Fibroblast of pulmonary artery (primary cell): ENCODE measurements at regions not wholly inside any gene's neighbourhood (a gene's known extent, or its start where the extent isn't known, plus 50 kb on each side); places are given as distances from the start of the nearest gene placed in this dataset.

Source experiments
- DNase-seq: peaks from one replicate; pipeline ENCODE4 v3.0.0-alpha.2; 2010; ENCODE audit warnings: low read depth
- H3K4me3 ChIP-seq: replicated peaks from 2 replicates; pipeline ENCODE4 v1.5.1; 2011; ENCODE audit warnings: low read depth, mild to moderate bottlenecking, control low read depth, low read length, moderate library complexity
- TF ChIP-seq, protein P1 (sequence below): IDR thresholded peaks from 2 replicates; pipeline ENCODE4 v1.5.1; 2011; ENCODE audit warnings: mild to moderate bottlenecking, control low read depth, low read length, inconsistent platforms; ENCODE audit errors: missing control alignments

DNA sequence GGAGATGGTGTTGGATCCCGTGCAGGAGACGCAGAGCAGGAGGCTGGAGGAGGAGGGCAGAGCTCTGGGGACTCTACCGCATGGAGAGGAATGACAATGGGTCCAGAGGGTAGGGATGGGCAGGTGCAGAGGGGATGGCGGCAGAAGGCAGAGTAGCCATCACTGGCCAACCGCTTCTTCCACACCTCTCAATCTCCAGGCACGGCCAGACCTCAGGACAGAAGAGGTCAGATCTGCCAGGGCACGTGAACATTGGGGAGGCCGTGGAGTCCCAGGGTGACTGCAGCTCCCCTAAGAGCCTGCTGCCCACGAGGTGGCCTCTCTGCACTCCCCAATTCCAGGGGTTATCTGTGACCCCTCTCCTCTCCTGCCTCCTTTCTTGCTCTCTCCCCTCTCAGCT lies 162.7 kb upstream of the HDAC4 start:
- H3K4me3 ChIP-seq, result no peak overlapping the region
- TF ChIP-seq, protein P1, sequence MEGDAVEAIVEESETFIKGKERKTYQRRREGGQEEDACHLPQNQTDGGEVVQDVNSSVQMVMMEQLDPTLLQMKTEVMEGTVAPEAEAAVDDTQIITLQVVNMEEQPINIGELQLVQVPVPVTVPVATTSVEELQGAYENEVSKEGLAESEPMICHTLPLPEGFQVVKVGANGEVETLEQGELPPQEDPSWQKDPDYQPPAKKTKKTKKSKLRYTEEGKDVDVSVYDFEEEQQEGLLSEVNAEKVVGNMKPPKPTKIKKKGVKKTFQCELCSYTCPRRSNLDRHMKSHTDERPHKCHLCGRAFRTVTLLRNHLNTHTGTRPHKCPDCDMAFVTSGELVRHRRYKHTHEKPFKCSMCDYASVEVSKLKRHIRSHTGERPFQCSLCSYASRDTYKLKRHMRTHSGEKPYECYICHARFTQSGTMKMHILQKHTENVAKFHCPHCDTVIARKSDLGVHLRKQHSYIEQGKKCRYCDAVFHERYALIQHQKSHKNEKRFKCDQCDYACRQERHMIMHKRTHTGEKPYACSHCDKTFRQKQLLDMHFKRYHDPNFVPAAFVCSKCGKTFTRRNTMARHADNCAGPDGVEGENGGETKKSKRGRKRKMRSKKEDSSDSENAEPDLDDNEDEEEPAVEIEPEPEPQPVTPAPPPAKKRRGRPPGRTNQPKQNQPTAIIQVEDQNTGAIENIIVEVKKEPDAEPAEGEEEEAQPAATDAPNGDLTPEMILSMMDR, result no peak
- no peak for DNase-seq

DNA sequence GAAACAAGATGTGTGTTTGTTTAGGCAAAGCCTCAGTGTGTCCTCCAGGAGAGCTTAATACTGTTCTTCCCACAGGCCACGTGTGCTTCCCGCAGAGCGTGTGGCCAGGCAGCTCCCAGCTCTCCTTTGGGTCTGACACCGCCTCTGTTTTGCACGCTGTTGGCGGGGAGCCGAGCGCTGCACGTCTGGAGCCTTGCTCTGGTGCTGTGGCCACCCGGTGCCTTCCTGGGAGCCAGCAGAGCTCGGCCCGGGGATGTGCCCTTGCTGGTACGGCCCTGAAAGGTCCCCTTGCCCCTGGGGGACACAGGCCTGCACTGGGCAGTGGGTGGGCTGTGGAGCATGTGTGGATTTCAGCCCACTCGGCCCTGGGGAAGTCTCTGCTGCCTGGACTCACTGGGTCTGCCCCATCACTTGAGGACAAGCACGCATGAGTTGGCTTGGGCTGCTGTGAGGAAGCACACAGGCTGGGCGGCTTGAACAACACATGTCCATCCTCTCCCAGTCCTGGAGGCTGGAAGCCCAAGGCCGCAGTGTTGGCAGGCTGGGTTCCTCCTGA lies 160.7 kb upstream of the HDAC4 start:
- TF ChIP-seq, protein P1, result no peak
- H3K4me3 ChIP-seq, result no peak overlapping the region
- no peak for DNase-seq

DNA sequence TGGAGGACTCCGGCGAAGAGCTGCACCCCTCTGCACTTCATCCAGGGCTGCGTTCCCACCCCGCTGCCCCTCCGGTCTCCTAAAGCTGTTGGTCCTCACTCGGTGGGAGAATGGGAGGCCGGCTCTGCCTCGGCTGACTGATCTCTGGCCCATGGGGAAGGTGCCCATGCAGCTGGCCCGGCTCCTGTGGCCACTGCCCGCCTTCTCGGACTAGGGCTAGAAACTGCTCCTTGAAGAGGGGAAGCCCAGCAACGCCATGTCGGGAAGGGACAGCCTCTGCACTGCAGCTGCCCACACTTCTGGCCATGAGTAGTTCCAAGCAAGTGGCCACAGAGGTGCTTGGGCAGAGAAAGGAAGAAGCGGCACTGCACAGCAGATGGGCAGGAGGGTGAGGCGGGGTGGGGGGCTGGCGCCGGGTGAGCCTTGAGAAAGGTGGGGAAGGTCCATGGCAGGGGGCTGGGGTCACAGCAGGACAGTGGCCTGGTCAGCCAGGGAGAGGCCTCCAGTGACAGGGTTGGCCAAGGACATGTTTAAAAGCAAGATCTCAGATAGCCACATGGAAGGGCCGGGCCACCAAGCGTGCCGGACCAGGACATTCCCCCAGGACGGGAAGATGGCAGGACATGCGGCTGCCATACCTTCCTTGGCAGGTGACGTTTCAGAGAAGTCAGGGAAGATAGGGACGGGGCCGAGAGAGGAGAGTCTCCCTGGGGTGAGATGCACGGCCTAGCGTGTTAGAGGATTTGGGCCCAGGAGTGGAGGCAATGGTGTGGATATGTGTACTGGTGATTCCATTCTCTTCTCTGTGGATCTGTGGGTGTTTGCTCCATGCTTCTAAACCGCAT lies 158.8 kb upstream of the HDAC4 start:
- TF ChIP-seq, protein P1, result no peak
- DNase-seq, result no peak
- no peak overlapping the region for H3K4me3 ChIP-seq

DNA sequence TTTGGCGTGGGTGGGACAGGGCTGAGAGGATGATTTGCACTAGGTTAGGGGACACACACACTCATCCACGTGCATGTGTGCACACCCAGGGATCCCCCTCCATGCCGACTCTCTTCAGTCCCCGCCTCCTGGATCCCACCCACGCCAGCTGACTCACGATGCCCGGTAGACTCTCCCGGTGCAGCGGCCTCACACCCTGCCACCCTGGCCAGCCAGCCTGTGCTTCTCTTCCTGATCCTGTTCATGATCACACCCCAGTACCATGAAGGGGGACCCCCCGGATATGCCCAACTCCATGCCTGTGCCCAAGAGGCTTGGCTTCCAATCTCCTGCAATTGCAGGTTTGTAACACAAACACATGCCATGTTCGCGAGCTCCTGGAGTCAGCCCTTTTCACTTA lies 157.8 kb upstream of the HDAC4 start:
- no peak for DNase-seq
- TF ChIP-seq, protein P1, result no peak
- no peak overlapping the region for H3K4me3 ChIP-seq

DNA sequence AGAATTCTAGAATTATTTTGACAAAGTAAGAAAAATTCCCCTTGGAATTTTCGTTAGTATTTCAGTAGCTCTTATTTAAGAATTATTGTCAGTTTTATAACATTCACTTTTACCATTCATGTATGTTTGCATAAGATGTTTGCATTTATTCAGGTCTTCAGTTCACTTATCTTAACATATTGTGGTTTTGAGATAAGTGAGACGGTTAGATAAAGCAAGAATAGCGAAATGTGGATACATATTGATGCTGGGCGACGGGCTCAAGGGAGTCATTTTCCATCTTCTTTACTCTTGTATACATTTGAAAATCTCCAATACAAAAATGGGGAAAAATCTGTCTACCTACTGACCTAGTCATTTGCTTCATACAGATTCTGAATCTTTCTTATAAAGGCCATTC lies 156.7 kb upstream of the HDAC4 start:
- TF ChIP-seq, protein P1, result no peak

DNA sequence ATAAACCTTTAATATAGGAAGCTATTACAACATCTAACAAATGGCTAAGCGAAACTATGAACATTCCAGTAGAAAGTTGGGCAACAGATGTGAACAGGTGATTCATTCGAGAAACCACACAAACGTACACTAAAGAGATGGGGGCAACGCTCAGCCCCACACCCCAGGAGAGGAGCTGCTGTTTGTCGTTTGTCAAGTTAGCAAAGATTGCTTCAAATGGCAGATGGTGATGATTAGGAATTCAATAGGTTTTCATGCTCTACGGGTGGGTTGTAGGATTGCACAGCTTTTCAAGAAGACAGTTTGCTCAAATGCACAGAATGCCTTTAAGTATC lies 154.7 kb upstream of the HDAC4 start:
- no peak overlapping the region for H3K4me3 ChIP-seq
- TF ChIP-seq, protein P1, result no peak
- no peak for DNase-seq

More for the DNA sequence above, 156.7 kb upstream of the HDAC4 start:
- H3K4me3 ChIP-seq, result no peak overlapping the region
- no peak for DNase-seq
